ENCODE measurements at regions not wholly inside any gene's neighbourhood (a gene's known extent, or its start where the extent isn't known, plus 50 kb on each side); places are given as distances from the start of the nearest gene placed in this dataset.

DNA sequence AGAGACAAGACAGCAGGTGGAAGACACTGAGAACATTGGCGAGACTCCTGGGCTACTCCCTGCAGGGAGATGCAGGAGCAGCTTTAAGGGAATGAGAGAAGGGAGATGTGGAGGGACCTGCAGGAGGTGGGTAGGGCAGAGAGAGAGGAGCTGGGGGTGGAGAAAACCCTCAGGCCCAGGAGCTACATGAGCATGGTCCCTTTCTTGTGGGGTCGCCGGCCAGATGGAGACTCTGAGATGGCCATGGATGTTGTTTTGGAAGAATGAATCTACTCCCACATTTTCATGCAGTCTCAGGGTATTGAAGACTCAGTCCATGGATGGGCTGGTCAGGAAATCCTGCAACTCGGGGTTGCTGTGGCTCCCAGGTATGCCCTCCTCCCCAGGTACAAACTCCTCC is 1381.9 kb downstream of the TBC1D22A start:
- Histone ChIP-seq H3F3A (ENCODE audit: control insufficient read depth, insufficient read depth) (no peaks in the 10 kb centered on the region), H3K9me3 (ENCODE audit: control insufficient read depth, insufficient read depth, low read length) (no peaks in the 10 kb centered on the region), H3K27me3 (ENCODE audit: control insufficient read depth, low read length) (no peaks in the 10 kb centered on the region), H3K4me3 (ENCODE audit: low read length) (no peak overlapping the region), H3K36me3 (ENCODE audit: control insufficient read depth, low read length) (no peaks in the 10 kb centered on the region), H3K4me1 (ENCODE audit: control insufficient read depth, low read length) (peaks cover 3% of the 10 kb centered on the region; the same call in 1 of the 2 replicates), H3K27ac (ENCODE audit: low read depth, low read length) (no peak overlapping the region), H3K4me2 (ENCODE audit: low read length) (no peak overlapping the region), H3K79me2 (ENCODE audit: control insufficient read depth, low read length) (no peaks in the 10 kb centered on the region), H4K20me1 (ENCODE audit: control insufficient read depth, insufficient read depth, low read depth, low read length) (no peaks in the 10 kb centered on the region), H3K9me2 (replicated peaks; ENCODE audit: control insufficient read depth, low read length) (no peaks in the 10 kb centered on the region)
- TF ChIP-seq CTCF (IDR thresholded peaks at IDR 0.05; ENCODE audit: low read depth, low read length, poor library complexity, severe bottlenecking) (no peak), EZH2phosphoT487 (IDR thresholded peaks at IDR 0.05; ENCODE audit: borderline replicate concordance, low read length) (no peak)

DNA sequence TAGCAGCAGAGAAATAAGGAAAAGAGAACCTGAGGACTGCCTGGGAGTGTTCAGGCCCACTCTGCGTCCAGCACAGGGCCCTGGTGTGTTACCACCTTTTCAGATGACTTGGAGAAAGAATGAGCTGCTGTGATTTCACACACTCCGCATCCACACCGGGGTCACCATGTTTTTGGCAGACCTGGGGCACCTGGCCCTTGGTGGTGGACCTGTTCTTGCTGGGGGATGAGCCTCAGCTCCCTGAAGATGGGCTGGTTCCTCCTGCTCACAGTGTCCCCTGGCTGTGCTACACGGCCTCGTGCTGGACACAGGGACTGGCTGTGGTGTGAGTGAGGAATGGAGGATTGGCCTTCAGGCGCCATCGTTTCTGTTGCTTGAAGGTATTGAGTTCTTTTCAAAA is 1381.4 kb downstream of the TBC1D22A start:
- Histone ChIP-seq H3K4me3 (ENCODE audit: low read length) (no peak overlapping the region), H3K79me2 (ENCODE audit: control insufficient read depth, low read length) (no peaks in the 10 kb centered on the region), H3K4me2 (ENCODE audit: low read length) (no peak overlapping the region), H3K9me3 (ENCODE audit: control insufficient read depth, insufficient read depth, low read length) (no peaks in the 10 kb centered on the region), H3F3A (ENCODE audit: control insufficient read depth, insufficient read depth) (no peaks in the 10 kb centered on the region), H4K20me1 (ENCODE audit: control insufficient read depth, insufficient read depth, low read depth, low read length) (no peaks in the 10 kb centered on the region), H3K9me2 (replicated peaks; ENCODE audit: control insufficient read depth, low read length) (no peaks in the 10 kb centered on the region), H3K27me3 (ENCODE audit: control insufficient read depth, low read length) (no peaks in the 10 kb centered on the region), H3K27ac (ENCODE audit: low read depth, low read length) (no peak overlapping the region), H3K36me3 (ENCODE audit: control insufficient read depth, low read length) (no peaks in the 10 kb centered on the region), H3K4me1 (ENCODE audit: control insufficient read depth, low read length) (peaks cover 3% of the 10 kb centered on the region; the same call in 1 of the 2 replicates)
- no peak for TF ChIP-seq CTCF (IDR thresholded peaks at IDR 0.05; ENCODE audit: low read depth, low read length, poor library complexity, severe bottlenecking)
- TF ChIP-seq EZH2phosphoT487 (IDR thresholded peaks at IDR 0.05; ENCODE audit: borderline replicate concordance, low read length) = no peak

- Histone ChIP-seq H3K27ac (ENCODE audit: low read depth, low read length) (no peak overlapping the region), H3F3A (ENCODE audit: control insufficient read depth, insufficient read depth) (no peaks in the 10 kb centered on the region), H3K4me2 (ENCODE audit: low read length) (no peak overlapping the region), H4K20me1 (ENCODE audit: control insufficient read depth, insufficient read depth, low read depth, low read length) (no peaks in the 10 kb centered on the region), H3K79me2 (ENCODE audit: control insufficient read depth, low read length) (no peaks in the 10 kb centered on the region), H3K36me3 (ENCODE audit: control insufficient read depth, low read length) (no peaks in the 10 kb centered on the region), H3K9me3 (ENCODE audit: control insufficient read depth, insufficient read depth, low read length) (no peaks in the 10 kb centered on the region), H3K27me3 (ENCODE audit: control insufficient read depth, low read length) (no peaks in the 10 kb centered on the region), H3K9me2 (replicated peaks; ENCODE audit: control insufficient read depth, low read length) (no peaks in the 10 kb centered on the region), H3K4me1 (ENCODE audit: control insufficient read depth, low read length) (no peaks in the 10 kb centered on the region), H3K4me3 (ENCODE audit: low read length) (no peak overlapping the region)
- no peak for TF ChIP-seq CTCF (IDR thresholded peaks at IDR 0.05; ENCODE audit: low read depth, low read length, poor library complexity, severe bottlenecking)
- no peak for TF ChIP-seq EZH2phosphoT487 (IDR thresholded peaks at IDR 0.05; ENCODE audit: borderline replicate concordance, low read length)
Measured at GRCh38 chr22:48142388-48142787, 1379.9 kb downstream of the TBC1D22A start.

DNA sequence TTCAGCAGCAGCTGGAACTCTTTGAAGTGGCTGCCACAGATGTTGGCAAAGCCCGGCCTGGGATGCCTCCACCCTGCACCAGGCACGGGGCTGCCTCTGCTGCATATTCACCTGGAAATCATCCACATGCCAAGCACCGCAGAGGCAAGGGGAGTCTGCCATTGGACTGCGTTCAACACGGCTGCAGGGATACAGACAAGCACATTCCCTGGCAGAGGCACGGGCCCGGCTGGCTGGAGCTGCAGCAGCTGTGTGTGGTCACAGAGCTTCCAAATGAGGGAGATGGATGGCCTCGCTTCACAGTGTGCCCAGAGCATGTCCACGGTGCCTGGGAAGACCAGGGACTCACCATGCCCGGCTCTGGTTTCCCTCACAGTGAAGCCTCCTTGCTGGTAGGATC is 1378.9 kb downstream of the TBC1D22A start:
- TF ChIP-seq CTCF (IDR thresholded peaks at IDR 0.05; ENCODE audit: low read depth, low read length, poor library complexity, severe bottlenecking) (no peak), EZH2phosphoT487 (IDR thresholded peaks at IDR 0.05; ENCODE audit: borderline replicate concordance, low read length) (no peak)
- no peak overlapping the region for H3K27ac ChIP-seq (ENCODE audit: low read depth, low read length)
- H3K79me2 ChIP-seq (ENCODE audit: control insufficient read depth, low read length) = no peaks in the 10 kb centered on the region
- H3K4me1 ChIP-seq (ENCODE audit: control insufficient read depth, low read length) = no peaks in the 10 kb centered on the region
- H3K27me3 ChIP-seq (ENCODE audit: control insufficient read depth, low read length) = no peaks in the 10 kb centered on the region
- no peak overlapping the region for H3K4me2 ChIP-seq (ENCODE audit: low read length)
- no peaks in the 10 kb centered on the region for H3F3A ChIP-seq (ENCODE audit: control insufficient read depth, insufficient read depth)
- H3K4me3 ChIP-seq (ENCODE audit: low read length) = no peak overlapping the region
- no peaks in the 10 kb centered on the region for H4K20me1 ChIP-seq (ENCODE audit: control insufficient read depth, insufficient read depth, low read depth, low read length)
- no peaks in the 10 kb centered on the region for H3K9me3 ChIP-seq (ENCODE audit: control insufficient read depth, insufficient read depth, low read length)
- H3K36me3 ChIP-seq (ENCODE audit: control insufficient read depth, low read length) = no peaks in the 10 kb centered on the region
- H3K9me2 ChIP-seq (replicated peaks; ENCODE audit: control insufficient read depth, low read length) = no peaks in the 10 kb centered on the region
